ENCODE measurements at regions not wholly inside any gene's neighbourhood (a gene's known extent, or its start where the extent isn't known, plus 50 kb on each side); places are given as distances from the start of the nearest gene placed in this dataset.

DNA sequence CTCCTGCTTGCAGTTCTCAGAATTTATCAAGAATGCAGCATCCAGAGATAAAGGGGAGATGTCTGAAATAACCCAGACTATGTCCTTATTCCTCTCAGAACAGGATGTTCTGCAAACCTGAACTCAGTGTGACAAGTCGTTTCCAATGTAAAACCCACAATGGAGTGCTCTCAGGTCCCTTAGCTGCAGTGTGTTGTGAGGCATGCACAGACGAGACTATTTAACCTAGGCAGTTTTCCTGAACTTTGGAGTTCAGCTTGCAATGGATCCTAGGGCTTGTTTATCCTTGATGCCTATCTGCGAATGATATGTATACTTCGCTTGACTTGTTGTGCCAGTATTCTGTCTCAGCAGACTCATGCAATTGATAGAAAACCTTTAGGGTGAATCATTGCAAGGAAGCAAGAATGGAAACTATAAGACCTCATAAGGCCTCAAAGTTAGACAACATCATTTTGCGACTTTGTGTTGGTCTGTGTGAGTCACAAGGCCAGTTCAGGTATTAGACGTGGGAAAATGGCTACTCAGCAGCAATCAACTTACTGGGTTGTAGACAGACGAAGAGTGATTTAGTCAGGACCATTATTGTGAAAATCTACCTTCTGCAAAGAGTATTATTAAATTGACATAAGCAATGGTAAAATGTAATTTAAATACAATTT is 2439.9 kb upstream of the PCDH20 start:
- no peak for DNase-seq (ENCODE audit: low read depth)
- TF ChIP-seq CTCF (IDR thresholded peaks at IDR 0.05; ENCODE audit: insufficient read depth, low read depth, low read length, missing control alignments) = no peak
- no peak overlapping the region for H3K4me3 ChIP-seq (ENCODE audit: low read length)

DNA sequence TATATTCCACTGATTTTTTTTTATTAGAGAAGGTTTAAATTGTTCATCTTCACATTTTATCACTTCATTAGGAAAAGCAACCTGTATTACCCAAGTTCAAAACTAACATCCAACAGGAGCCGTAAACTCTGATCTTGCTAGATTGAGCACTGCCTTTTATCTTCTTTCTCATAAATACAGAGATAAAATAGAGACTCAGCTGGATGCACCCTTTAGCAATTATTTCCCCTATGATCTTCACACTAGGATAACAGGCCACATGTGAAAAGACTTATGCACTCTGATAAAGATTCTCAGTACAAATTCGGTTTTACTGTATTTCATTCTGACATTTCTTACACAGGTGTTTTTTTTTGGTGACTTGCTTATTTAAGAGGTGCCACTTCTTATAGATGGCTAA is 2438.2 kb upstream of the PCDH20 start:
- DNase-seq (ENCODE audit: low read depth) = no peak
- TF ChIP-seq CTCF (IDR thresholded peaks at IDR 0.05; ENCODE audit: insufficient read depth, low read depth, low read length, missing control alignments) = no peak
- no peak overlapping the region for H3K4me3 ChIP-seq (ENCODE audit: low read length)

GRCh38 chr13:63851526-63851925 is 2435.9 kb upstream of the PCDH20 start:
- no peak for TF ChIP-seq CTCF (IDR thresholded peaks at IDR 0.05; ENCODE audit: insufficient read depth, low read depth, low read length, missing control alignments)
- DNase-seq (ENCODE audit: low read depth) = no peak

DNA sequence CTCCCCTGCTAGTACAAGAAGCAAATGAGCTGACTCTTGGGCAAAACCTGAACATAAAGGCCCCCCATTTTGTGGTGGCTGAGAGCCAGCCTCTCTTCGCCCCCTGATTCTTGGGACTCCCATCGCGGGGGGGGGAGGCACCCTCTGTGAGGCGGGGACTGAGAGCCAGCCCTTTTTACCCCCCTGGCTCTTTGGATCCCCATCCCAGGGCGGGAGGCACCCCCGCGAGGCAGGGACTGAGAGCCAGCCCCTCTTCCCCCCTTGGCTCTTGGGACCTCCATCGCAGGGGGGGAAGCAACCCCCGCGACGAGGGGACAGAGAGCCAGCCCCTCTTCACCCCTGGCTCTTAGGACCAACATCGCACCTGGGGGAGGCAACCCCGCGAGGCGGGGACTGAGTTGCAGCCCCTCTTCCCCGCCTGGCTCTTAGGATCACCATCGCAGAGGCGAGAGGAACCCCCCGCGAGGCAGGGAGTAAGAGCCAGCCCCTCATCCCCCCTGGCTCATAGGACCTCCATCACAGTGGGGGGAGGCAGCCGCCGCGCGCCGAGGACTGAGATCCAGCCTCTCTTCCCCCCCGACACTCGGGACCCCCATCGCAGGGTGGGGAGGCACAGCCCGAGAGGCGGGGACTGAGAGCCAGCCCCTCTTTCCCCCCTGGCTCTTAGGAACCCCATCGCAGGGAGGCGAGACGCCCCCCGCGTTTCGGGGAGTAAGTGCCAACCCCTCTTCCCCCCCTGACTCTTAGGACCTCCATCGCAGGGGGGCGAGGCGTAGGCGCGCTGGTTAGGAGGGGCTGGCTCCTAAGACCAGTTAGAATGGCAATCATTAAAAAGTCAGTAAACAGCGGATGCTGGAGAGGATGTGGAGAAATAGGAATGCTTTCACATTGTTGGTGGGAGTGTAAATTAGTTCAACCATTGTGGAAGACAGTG is 2428.4 kb upstream of the PCDH20 start:
- H3K4me3 ChIP-seq (ENCODE audit: low read length) = no peak overlapping the region
- DNase-seq (ENCODE audit: low read depth) = no peak
- no peak for TF ChIP-seq CTCF (IDR thresholded peaks at IDR 0.05; ENCODE audit: insufficient read depth, low read depth, low read length, missing control alignments)

More at GRCh38 chr13:63851526-63851925, 2435.9 kb upstream of the PCDH20 start:
- H3K4me3 ChIP-seq (ENCODE audit: low read length) = no peak overlapping the region

GRCh38 chr13:63842102-63842501 is 2426.5 kb upstream of the PCDH20 start:
- DNase-seq (ENCODE audit: low read depth) = no peak
- no peak for TF ChIP-seq CTCF (IDR thresholded peaks at IDR 0.05; ENCODE audit: insufficient read depth, low read depth, low read length, missing control alignments)
- no peak overlapping the region for H3K4me3 ChIP-seq (ENCODE audit: low read length)

DNA sequence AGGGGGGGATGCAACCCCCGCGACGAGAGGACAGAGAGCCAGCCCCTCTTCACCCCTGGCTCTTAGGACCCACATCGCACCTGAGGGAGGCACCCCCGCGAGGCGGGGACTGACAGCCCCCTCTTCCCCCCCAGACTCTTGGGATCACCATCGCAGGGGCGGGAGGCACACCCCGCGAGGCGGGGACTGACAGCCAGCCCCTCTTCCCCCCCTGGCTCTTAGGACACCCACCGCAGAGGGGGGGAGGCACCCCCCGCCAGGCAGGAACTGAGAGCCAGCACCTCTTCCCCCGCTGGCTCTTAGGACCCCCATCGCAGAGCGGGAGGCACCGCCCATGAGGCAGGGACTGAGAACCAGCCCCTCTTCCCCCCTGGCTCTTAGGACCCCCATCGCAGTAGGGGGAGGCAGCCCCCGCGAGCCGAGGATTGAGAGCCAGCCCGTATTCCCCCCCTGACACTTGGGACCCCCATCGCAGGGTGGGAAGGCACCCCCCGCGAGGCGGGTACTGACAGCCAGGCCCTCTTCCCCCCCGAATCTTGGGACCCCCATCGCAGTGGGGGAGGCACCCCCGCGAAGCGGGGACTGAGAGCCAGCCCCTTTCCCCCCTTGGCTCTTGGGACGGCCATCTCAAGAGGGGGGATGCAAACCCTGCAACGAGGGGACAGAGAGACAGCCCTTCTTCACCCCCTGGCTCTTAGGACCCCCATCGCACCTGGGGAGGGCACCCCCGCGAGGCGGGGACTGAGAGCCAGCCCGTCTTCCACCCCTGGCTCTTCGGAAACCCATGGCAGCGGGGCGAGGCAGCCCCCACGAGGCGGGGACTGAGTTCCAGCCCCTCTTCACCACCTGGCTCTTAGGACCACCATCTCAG is 2425.1 kb upstream of the PCDH20 start:
- no peak for DNase-seq (ENCODE audit: low read depth)
- TF ChIP-seq CTCF (IDR thresholded peaks at IDR 0.05; ENCODE audit: insufficient read depth, low read depth, low read length, missing control alignments) = no peak
- no peak overlapping the region for H3K4me3 ChIP-seq (ENCODE audit: low read length)

All from epithelial cell of esophagus (primary cell).